ENCODE measurements at regions not wholly inside any gene's neighbourhood (a gene's known extent, or its start where the extent isn't known, plus 50 kb on each side); places are given as distances from the start of the nearest gene placed in this dataset.

GRCh38 chr6:104282581-104282980 lies 577.1 kb downstream of the HACE1 start:
- Histone ChIP-seq H3K36me3 (ENCODE audit: insufficient read depth) (no peaks in the 10 kb centered on the region), H3K4me2 (no peak overlapping the region), H2AFZ (ENCODE audit: low read depth) (no peak overlapping the region), H3K4me3 (IDR thresholded peaks at IDR 0.05; ENCODE audit: insufficient read depth, low read depth, low read length) (no peak overlapping the region), H3K9ac (no peak overlapping the region), H3K79me2 (ENCODE audit: insufficient read depth, low read depth) (no peaks in the 10 kb centered on the region), H3K27ac (no peak overlapping the region), H3K27me3 (ENCODE audit: insufficient read depth, low read depth) (no peaks in the 10 kb centered on the region), H4K20me1 (ENCODE audit: insufficient read depth) (no peaks in the 10 kb centered on the region), H3K4me1 (ENCODE audit: low read depth, poor library complexity, severe bottlenecking) (no peaks in the 10 kb centered on the region)
- no peak for TF ChIP-seq CTCF (conservative IDR thresholded peaks at IDR 0.05; ENCODE audit: low read depth, low read length)

DNA sequence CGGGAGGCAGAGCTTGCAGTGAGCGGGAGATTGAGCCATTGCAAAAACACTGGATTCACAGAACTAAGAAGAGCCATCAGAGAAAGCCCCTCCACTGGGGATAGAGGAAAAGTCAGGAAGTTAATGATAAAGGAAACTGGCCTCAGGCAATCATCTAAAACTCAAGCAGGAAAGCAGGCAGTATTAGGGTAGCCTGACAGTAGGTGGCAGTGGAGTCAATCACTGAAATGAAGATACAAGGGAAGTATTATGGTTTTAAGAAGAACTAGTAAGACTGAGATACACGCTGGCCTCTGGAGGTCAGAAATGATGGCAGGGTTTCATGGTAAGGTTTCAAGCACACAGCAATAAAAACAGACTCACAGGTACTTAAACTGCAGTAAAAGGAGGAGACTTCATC lies 578.3 kb downstream of the HACE1 start:
- no peaks in the 10 kb centered on the region for H3K27me3 ChIP-seq (ENCODE audit: insufficient read depth, low read depth)
- H3K9ac ChIP-seq = no peak overlapping the region
- no peaks in the 10 kb centered on the region for H3K36me3 ChIP-seq (ENCODE audit: insufficient read depth)
- H2AFZ ChIP-seq (ENCODE audit: low read depth) = no peak overlapping the region
- H3K4me3 ChIP-seq (IDR thresholded peaks at IDR 0.05; ENCODE audit: insufficient read depth, low read depth, low read length) = no peak overlapping the region
- H3K4me2 ChIP-seq = no peak overlapping the region
- TF ChIP-seq CTCF (conservative IDR thresholded peaks at IDR 0.05; ENCODE audit: low read depth, low read length) = no peak
- H3K27ac ChIP-seq = no peak overlapping the region
- no peaks in the 10 kb centered on the region for H3K4me1 ChIP-seq (ENCODE audit: low read depth, poor library complexity, severe bottlenecking)
- no peaks in the 10 kb centered on the region for H4K20me1 ChIP-seq (ENCODE audit: insufficient read depth)
- no peaks in the 10 kb centered on the region for H3K79me2 ChIP-seq (ENCODE audit: insufficient read depth, low read depth)

GRCh38 chr6:104268389-104268788 lies 591.3 kb downstream of the HACE1 start:
- Histone ChIP-seq H3K4me1 (ENCODE audit: low read depth, poor library complexity, severe bottlenecking) (no peaks in the 10 kb centered on the region), H4K20me1 (ENCODE audit: insufficient read depth) (no peaks in the 10 kb centered on the region), H3K4me3 (IDR thresholded peaks at IDR 0.05; ENCODE audit: insufficient read depth, low read depth, low read length) (no peak overlapping the region), H3K9ac (no peak overlapping the region), H3K4me2 (no peak overlapping the region), H3K36me3 (ENCODE audit: insufficient read depth) (no peaks in the 10 kb centered on the region), H2AFZ (ENCODE audit: low read depth) (no peak overlapping the region), H3K27me3 (ENCODE audit: insufficient read depth, low read depth) (no peaks in the 10 kb centered on the region), H3K79me2 (ENCODE audit: insufficient read depth, low read depth) (no peaks in the 10 kb centered on the region), H3K27ac (no peak overlapping the region)
- no peak for TF ChIP-seq CTCF (conservative IDR thresholded peaks at IDR 0.05; ENCODE audit: low read depth, low read length)

GRCh38 chr6:104266922-104267321 lies 592.8 kb downstream of the HACE1 start:
- Histone ChIP-seq H2AFZ (ENCODE audit: low read depth) (no peak overlapping the region), H3K4me2 (no peak overlapping the region), H3K27me3 (ENCODE audit: insufficient read depth, low read depth) (no peaks in the 10 kb centered on the region)

More at GRCh38 chr6:104266922-104267321, 592.8 kb downstream of the HACE1 start:
- Histone ChIP-seq H3K4me3 (IDR thresholded peaks at IDR 0.05; ENCODE audit: insufficient read depth, low read depth, low read length) (no peak overlapping the region), H3K27ac (no peak overlapping the region), H3K9ac (no peak overlapping the region), H3K4me1 (ENCODE audit: low read depth, poor library complexity, severe bottlenecking) (no peaks in the 10 kb centered on the region), H4K20me1 (ENCODE audit: insufficient read depth) (no peaks in the 10 kb centered on the region), H3K79me2 (ENCODE audit: insufficient read depth, low read depth) (no peaks in the 10 kb centered on the region), H3K36me3 (ENCODE audit: insufficient read depth) (no peaks in the 10 kb centered on the region)
- no peak for TF ChIP-seq CTCF (conservative IDR thresholded peaks at IDR 0.05; ENCODE audit: low read depth, low read length)
